Naive thymus-derived CD4-positive, alpha-beta T cell (primary cell): ENCODE measurements at regions not wholly inside any gene's neighbourhood (a gene's known extent, or its start where the extent isn't known, plus 50 kb on each side); places are given as distances from the start of the nearest gene placed in this dataset.
A peak's percentile ranks its signal among the peaks of the same experiment; 100 is the strongest.

ENCODE experiments used
- ATAC-seq: fragments of 150-1000 bp; cut with Tn5 transposase; 2 replicates; pipeline ENCODE4 v1.10.0; 2021; ENCODE audit warnings: mild to moderate bottlenecking, moderate library complexity
- CTCF ChIA-PET: fragments of 350-600 bp; sonication (Branson Sonifier 250); formaldehyde crosslinking; loops from one replicate; lab custom pipeline; 2021; ENCODE audit warnings: antibody characterized with exemption; lab: Charles Lee
- POLR2A ChIA-PET: fragments of 350-600 bp; sonication (Branson Sonifier 250); formaldehyde crosslinking; loops from one replicate; lab custom pipeline; 2021; ENCODE audit warnings: antibody characterized with exemption, inconsistent platforms; lab: Charles Lee
- DNase-seq, 9 donors: peaks; one replicate each; pipeline versions ENCODE4 v3.0.0 to v3.0.0-alpha.2; 2020 to 2022; ENCODE audit warnings: mixed read lengths in 1 of 9
- H3K27ac ChIP-seq: one replicate; pipeline ENCODE4 v1.7.0; 2013; ENCODE audit warnings: mild to moderate bottlenecking, low read depth, low read length, moderate library complexity
- H3K27me3 ChIP-seq, 2 donors: one replicate each; pipeline ENCODE4 v1.7.0; 2013; ENCODE audit warnings: low read length in 2 of 2, mild to moderate bottlenecking in 2 of 2, moderate library complexity in 2 of 2; ENCODE audit not compliant: control insufficient read depth in 2 of 2, insufficient read depth in 2 of 2
- H3K36me3 ChIP-seq, 3 experiments: 1 replicate in 2 of 3; 2 replicates in 1 of 3; pipeline ENCODE4 v1.7.0; 2013; ENCODE audit warnings: low read length in 3 of 3, mild to moderate bottlenecking in 3 of 3, moderate library complexity in 1 of 3; ENCODE audit not compliant: insufficient read depth in 3 of 3, control insufficient read depth in 2 of 3
- H3K4me1 ChIP-seq, 2 donors: one replicate each; pipeline ENCODE4 v1.7.0; 2013; ENCODE audit warnings: low read length in 2 of 2, mild to moderate bottlenecking in 2 of 2, moderate library complexity in 1 of 2; ENCODE audit not compliant: control insufficient read depth in 2 of 2, insufficient read depth in 2 of 2
- H3K4me3 ChIP-seq: 2 replicates; pipeline ENCODE4 v1.7.0; 2013; ENCODE audit warnings: mild to moderate bottlenecking, low read length
- H3K9me3 ChIP-seq, 3 experiments: 1 replicate in 2 of 3; 2 replicates in 1 of 3; pipeline ENCODE4 v1.7.0; 2013; ENCODE audit warnings: low read length in 3 of 3; ENCODE audit not compliant: control insufficient read depth in 2 of 3
- H3K27ac Mint-ChIP-seq, 9 donors: one replicate each; pipeline ENCODE4 v1.8.0; 2020 to 2022; ENCODE audit warnings: mixed read lengths in 9 of 9, mild to moderate bottlenecking in 8 of 9, moderate library complexity in 5 of 9, inconsistent platforms in 2 of 9
- H3K27me3 Mint-ChIP-seq, 5 donors: one replicate each; pipeline ENCODE4 v1.8.0; 2021 to 2022; ENCODE audit warnings: mixed read lengths in 5 of 5, mild to moderate bottlenecking in 1 of 5
- H3K36me3 Mint-ChIP-seq, 5 donors: one replicate each; pipeline ENCODE4 v1.8.0; 2020 to 2022; ENCODE audit warnings: mixed read lengths in 5 of 5, mild to moderate bottlenecking in 3 of 5, inconsistent platforms in 1 of 5
- H3K4me1 Mint-ChIP-seq, 7 donors: one replicate each; pipeline ENCODE4 v1.8.0; 2020 to 2022; ENCODE audit warnings: mixed read lengths in 7 of 7, mild to moderate bottlenecking in 3 of 7, inconsistent platforms in 1 of 7
- H3K4me3 Mint-ChIP-seq, 10 donors: one replicate each; pipeline ENCODE4 v1.8.0; 2020 to 2022; ENCODE audit warnings: mild to moderate bottlenecking in 10 of 10, mixed read lengths in 10 of 10, moderate library complexity in 6 of 10, inconsistent platforms in 2 of 10
- H3K9me3 Mint-ChIP-seq, 11 donors: one replicate each; pipeline ENCODE4 v1.8.0; 2020 to 2022; ENCODE audit warnings: mixed read lengths in 11 of 11, mild to moderate bottlenecking in 4 of 11, inconsistent platforms in 1 of 11, moderate library complexity in 1 of 11
- intact Hi-C, 2 donors: fragments of 100-400 bp; cut with micrococcal nuclease; formaldehyde crosslinking; loops; one replicate each; pipeline ENCODE4 v1.15.1; 2023

GRCh38 chr1:29532285-29532684 lies 296.0 kb downstream of the PTPRU start:
- Histone ChIP-seq H3K27me3 (no peaks in the 10 kb centered on the region), H3K4me1 (no peaks in the 10 kb centered on the region), H3K9me3 (peaks cover 0 to 21% (median 0%) of the 10 kb centered on the region in 3 experiments), H3K36me3 (no peaks in the 10 kb centered on the region), H3K27ac (no peak overlapping the region), H3K4me3 (no peak overlapping the region)
- H3K9me3 Mint-ChIP-seq = peaks cover 0 to 47% (median 16%) of the 10 kb centered on the region in 11 donors
- intact Hi-C loops = no loop called here
- H3K36me3 Mint-ChIP-seq = peaks cover 0 to 4% (median 0%) of the 10 kb centered on the region in 5 donors
- no peaks in the 10 kb centered on the region for H3K4me1 Mint-ChIP-seq
- DNase-seq (no peak), ATAC-seq (no peak)
- peaks cover 0 to 26% (median 5%) of the 10 kb centered on the region in 5 donors for H3K27me3 Mint-ChIP-seq
- POLR2A ChIA-PET = no interaction called here
- no peak overlapping the region for H3K4me3 Mint-ChIP-seq
- no peak overlapping the region for H3K27ac Mint-ChIP-seq
- CTCF ChIA-PET = no interaction called here

- DNase-seq (no peak), ATAC-seq (no peak)
- Mint-ChIP-seq H3K27ac (no peak overlapping the region), H3K9me3 (peaks cover 0 to 52% (median 16%) of the 10 kb centered on the region in 11 donors), H3K4me3 (no peak overlapping the region), H3K36me3 (peaks cover 0 to 4% (median 0%) of the 10 kb centered on the region in 5 donors), H3K27me3 (peaks cover 2 to 33% (median 12%) of the 10 kb centered on the region in 5 donors), H3K4me1 (no peaks in the 10 kb centered on the region)
- POLR2A ChIA-PET = no interaction called here
- CTCF ChIA-PET = no interaction called here
- intact Hi-C loops = no loop called here
- Histone ChIP-seq H3K36me3 (no peaks in the 10 kb centered on the region), H3K9me3 (peaks cover 0 to 21% (median 0%) of the 10 kb centered on the region in 3 experiments), H3K4me3 (no peak overlapping the region), H3K27ac (no peak overlapping the region), H3K27me3 (no peaks in the 10 kb centered on the region), H3K4me1 (no peaks in the 10 kb centered on the region)
Observed at GRCh38 chr1:29531596-29531995, 295.3 kb downstream of the PTPRU start.

GRCh38 chr1:29529677-29530278 lies 293.5 kb downstream of the PTPRU start:
- DNase-seq (no peak), ATAC-seq (no peak)
- intact Hi-C loops = no loop called here
- no peak overlapping the region for H3K27ac Mint-ChIP-seq
- peaks cover 0 to 52% (median 16%) of the 10 kb centered on the region in 11 donors for H3K9me3 Mint-ChIP-seq
- Histone ChIP-seq H3K27ac (no peak overlapping the region), H3K36me3 (no peaks in the 10 kb centered on the region), H3K4me3 (no peak overlapping the region), H3K9me3 (peaks cover 0 to 21% (median 0%) of the 10 kb centered on the region in 3 experiments), H3K4me1 (no peaks in the 10 kb centered on the region), H3K27me3 (no peaks in the 10 kb centered on the region)
- no peaks in the 10 kb centered on the region for H3K4me1 Mint-ChIP-seq
- ChIA-PET CTCF (no interaction called here), POLR2A (no interaction called here)
- H3K27me3 Mint-ChIP-seq = peaks cover 2 to 48% (median 26%) of the 10 kb centered on the region in 5 donors
- peaks cover 0 to 4% (median 0%) of the 10 kb centered on the region in 5 donors for H3K36me3 Mint-ChIP-seq
- H3K4me3 Mint-ChIP-seq = no peak overlapping the region

GRCh38 chr1:29527314-29528004 lies 291.1 kb downstream of the PTPRU start:
- H3K27me3 Mint-ChIP-seq = peaks cover 2 to 64% (median 33%) of the 10 kb centered on the region in 5 donors
- peaks cover 0 to 4% (median 0%) of the 10 kb centered on the region in 5 donors for H3K36me3 Mint-ChIP-seq
- Histone ChIP-seq H3K9me3 (peaks cover 0 to 14% (median 0%) of the 10 kb centered on the region in 3 experiments), H3K4me3 (no peak overlapping the region), H3K4me1 (no peaks in the 10 kb centered on the region), H3K27me3 (no peaks in the 10 kb centered on the region), H3K27ac (no peak overlapping the region), H3K36me3 (no peaks in the 10 kb centered on the region)
- peak in 1 of 9 donors; percentile 10 for DNase-seq
- POLR2A ChIA-PET = no interaction called here
- H3K27ac Mint-ChIP-seq = peak overlapping the region in 1 of 9 donors; percentile 41
- CTCF ChIA-PET = no interaction called here
- intact Hi-C loops = no loop called here
- H3K9me3 Mint-ChIP-seq = peaks cover 0 to 38% (median 16%) of the 10 kb centered on the region in 11 donors
- ATAC-seq = no peak
- H3K4me1 Mint-ChIP-seq = no peaks in the 10 kb centered on the region
- H3K4me3 Mint-ChIP-seq = no peak overlapping the region

GRCh38 chr1:29525941-29526340 lies 289.6 kb downstream of the PTPRU start:
- intact Hi-C loops = no loop called here

GRCh38 chr1:29524285-29525065 lies 288.2 kb downstream of the PTPRU start:
- POLR2A ChIA-PET = no interaction called here
- no peaks in the 10 kb centered on the region for H3K4me1 Mint-ChIP-seq

More at GRCh38 chr1:29525941-29526340, 289.6 kb downstream of the PTPRU start:
- Mint-ChIP-seq H3K36me3 (peaks cover 0 to 4% (median 0%) of the 10 kb centered on the region in 5 donors), H3K4me3 (no peak overlapping the region), H3K27ac (no peak overlapping the region), H3K4me1 (no peaks in the 10 kb centered on the region), H3K27me3 (peaks cover 2 to 65% (median 43%) of the 10 kb centered on the region in 5 donors), H3K9me3 (peaks cover 0 to 34% (median 16%) of the 10 kb centered on the region in 11 donors)
- H3K4me3 ChIP-seq = no peak overlapping the region
- H3K9me3 ChIP-seq = peaks cover 0 to 14% (median 0%) of the 10 kb centered on the region in 3 experiments
- H3K27me3 ChIP-seq = no peaks in the 10 kb centered on the region
- ATAC-seq (no peak), DNase-seq (peak in 1 of 9 donors; percentile 13)
- no peaks in the 10 kb centered on the region for H3K36me3 ChIP-seq
- CTCF ChIA-PET = no interaction called here
- H3K27ac ChIP-seq = no peak overlapping the region
- POLR2A ChIA-PET = no interaction called here
- H3K4me1 ChIP-seq = no peaks in the 10 kb centered on the region

More at GRCh38 chr1:29524285-29525065, 288.2 kb downstream of the PTPRU start:
- ATAC-seq (no peak), DNase-seq (peak in 1 of 9 donors; percentile 3)
- Histone ChIP-seq H3K4me1 (no peaks in the 10 kb centered on the region), H3K27ac (no peak overlapping the region), H3K4me3 (no peak overlapping the region), H3K9me3 (peaks cover 0 to 7% (median 0%) of the 10 kb centered on the region in 3 experiments), H3K36me3 (no peaks in the 10 kb centered on the region), H3K27me3 (no peaks in the 10 kb centered on the region)
- H3K36me3 Mint-ChIP-seq = peaks cover 0 to 4% (median 0%) of the 10 kb centered on the region in 5 donors
- CTCF ChIA-PET = no interaction called here
- peaks cover 2 to 63% (median 43%) of the 10 kb centered on the region in 5 donors for H3K27me3 Mint-ChIP-seq
- no peak overlapping the region for H3K4me3 Mint-ChIP-seq
- no peak overlapping the region for H3K27ac Mint-ChIP-seq
- intact Hi-C loops = no loop called here
- H3K9me3 Mint-ChIP-seq = peaks cover 0 to 22% (median 10%) of the 10 kb centered on the region in 11 donors
